ENCODE measurements at regions not wholly inside any gene's neighbourhood (a gene's known extent, or its start where the extent isn't known, plus 50 kb on each side); places are given as distances from the start of the nearest gene placed in this dataset.

DNA sequence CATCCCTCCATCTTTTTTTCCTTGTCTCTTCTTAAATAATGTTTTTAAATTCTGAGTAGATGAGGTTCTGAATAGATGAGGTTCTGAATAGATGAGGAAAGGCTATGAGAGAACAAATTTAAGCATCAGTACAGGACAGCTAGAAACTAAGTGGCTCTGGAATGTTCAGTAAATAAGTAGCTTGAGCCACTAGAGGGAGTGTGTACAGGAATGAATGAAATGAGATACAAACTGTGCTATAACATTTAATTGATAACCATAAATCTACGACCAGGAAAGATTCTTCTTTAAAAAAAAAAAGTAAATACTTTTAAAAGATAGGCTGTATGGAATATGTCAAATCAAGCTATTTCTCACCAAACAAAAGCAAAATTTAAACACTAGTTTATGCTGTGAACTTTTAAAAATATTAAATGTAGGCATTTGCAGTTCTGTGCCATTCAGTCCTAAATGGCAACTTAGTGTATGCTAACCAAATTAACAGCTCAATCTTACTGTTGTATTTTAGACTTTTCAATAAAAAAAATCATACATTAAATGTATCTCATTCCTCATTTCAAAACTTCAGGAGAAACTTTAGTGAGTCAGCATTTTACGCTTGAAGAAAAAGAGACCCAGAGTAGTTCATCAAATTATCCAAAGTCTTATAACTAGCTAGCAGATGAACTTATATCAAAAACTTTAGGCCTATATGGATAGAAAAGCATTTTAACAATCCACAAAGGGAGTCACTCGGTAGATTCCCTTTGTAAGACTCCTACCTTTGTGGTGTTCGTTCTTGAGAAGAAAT lies 70.4 kb upstream of the SNX2 start:
- FAIRE-seq (no peak), DNase-seq (ENCODE audit: low read depth, low spot score) (peak; percentile 39)
- H3K79me2 ChIP-seq (ENCODE audit: control insufficient read depth, insufficient read depth, low read length): no peaks in the 10 kb centered on the region
- H3K9ac ChIP-seq (replicated peaks; ENCODE audit: extremely low read depth, insufficient read depth, low read length): no peak overlapping the region
- no peaks in the 10 kb centered on the region for H3K4me1 ChIP-seq (ENCODE audit: control insufficient read depth, extremely low read depth, insufficient read depth, low read length)
- no peak overlapping the region for H3K4me2 ChIP-seq (ENCODE audit: insufficient read depth, low read length)
- no peak overlapping the region for H2AFZ ChIP-seq (ENCODE audit: low read depth, low read length)
- H4K20me1 ChIP-seq (replicated peaks; ENCODE audit: control insufficient read depth, extremely low read depth, insufficient read depth, low read length): no peaks in the 10 kb centered on the region
- intact Hi-C loops (cut with micrococcal nuclease): loop anchor here (1.0 to 10.0 kb wide), 6 partner anchors 70 to 640 kb away; partner anchors contain the start of gene SNX24
- TF ChIP-seq, protein P1, sequence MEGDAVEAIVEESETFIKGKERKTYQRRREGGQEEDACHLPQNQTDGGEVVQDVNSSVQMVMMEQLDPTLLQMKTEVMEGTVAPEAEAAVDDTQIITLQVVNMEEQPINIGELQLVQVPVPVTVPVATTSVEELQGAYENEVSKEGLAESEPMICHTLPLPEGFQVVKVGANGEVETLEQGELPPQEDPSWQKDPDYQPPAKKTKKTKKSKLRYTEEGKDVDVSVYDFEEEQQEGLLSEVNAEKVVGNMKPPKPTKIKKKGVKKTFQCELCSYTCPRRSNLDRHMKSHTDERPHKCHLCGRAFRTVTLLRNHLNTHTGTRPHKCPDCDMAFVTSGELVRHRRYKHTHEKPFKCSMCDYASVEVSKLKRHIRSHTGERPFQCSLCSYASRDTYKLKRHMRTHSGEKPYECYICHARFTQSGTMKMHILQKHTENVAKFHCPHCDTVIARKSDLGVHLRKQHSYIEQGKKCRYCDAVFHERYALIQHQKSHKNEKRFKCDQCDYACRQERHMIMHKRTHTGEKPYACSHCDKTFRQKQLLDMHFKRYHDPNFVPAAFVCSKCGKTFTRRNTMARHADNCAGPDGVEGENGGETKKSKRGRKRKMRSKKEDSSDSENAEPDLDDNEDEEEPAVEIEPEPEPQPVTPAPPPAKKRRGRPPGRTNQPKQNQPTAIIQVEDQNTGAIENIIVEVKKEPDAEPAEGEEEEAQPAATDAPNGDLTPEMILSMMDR (IDR thresholded peaks at IDR 0.05; ENCODE audit: extremely low read depth in 1 of 2, insufficient read depth in 1 of 2, low read depth in 1 of 2, low read length in 2 of 2): peak; percentile 38 to 50
- TF ChIP-seq GATA2 (IDR thresholded peaks at IDR 0.05; ENCODE audit: insufficient read depth, insufficient read length, low read depth, low read length): no peak
- no peak overlapping the region for H3K27ac ChIP-seq (ENCODE audit: insufficient read depth, low read depth, low read length)
- ChIA-PET CTCF (interaction anchor here (0.6 to 4.0 kb wide), 35 partner anchors 8 to 906 kb away, joined by 3 to 34 read pairs (median 4); partner anchors contain the start of genes SNX2 and SNX24), POLR2A (no interaction called here)
- dilution Hi-C loops (cut with MboI; ENCODE audit: extremely low pct_ligation_motif_present, low sequenced_read_pairs): no loop called here
- no peaks in the 10 kb centered on the region for H3K9me1 ChIP-seq (replicated peaks; ENCODE audit: control insufficient read depth, extremely low read depth, insufficient read depth, low read length)
- H3K27me3 ChIP-seq (ENCODE audit: control insufficient read depth in 2 of 2, insufficient read depth in 2 of 2, low read length in 2 of 2): no peaks in the 10 kb centered on the region
- H3K4me3 ChIP-seq (replicated peaks in 1 of 3; ENCODE audit: insufficient read depth in 1 of 3, low read depth in 1 of 3, low read length in 3 of 3): no peak overlapping the region
- no peaks in the 10 kb centered on the region for H3K36me3 ChIP-seq (ENCODE audit: control insufficient read depth in 2 of 2, extremely low read depth in 1 of 2, insufficient read depth in 2 of 2, low read length in 2 of 2)
- no TSS peak for BruUV-seq (replicated peaks)
- H3K9me3 ChIP-seq (replicated peaks; ENCODE audit: control insufficient read depth, insufficient read depth, low read length): no peaks in the 10 kb centered on the region

DNA sequence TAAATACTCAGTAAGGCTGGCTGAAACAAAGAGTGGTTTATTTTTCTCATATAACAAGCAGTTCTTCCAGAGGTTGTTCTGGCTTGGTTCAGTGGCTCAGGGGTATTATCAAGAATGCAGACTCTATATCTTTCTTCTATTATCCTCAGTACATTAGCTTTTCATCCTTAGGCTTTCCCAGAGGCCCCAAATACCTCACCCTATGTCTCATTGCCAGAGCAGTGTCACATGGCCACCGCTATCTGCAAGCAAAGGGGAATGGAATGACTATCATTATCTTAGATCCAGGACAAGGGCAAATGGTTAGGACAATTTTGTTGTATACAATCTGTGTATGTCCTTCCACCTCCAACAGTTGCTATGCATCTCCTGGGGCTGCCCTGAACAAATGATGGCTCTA lies 69.0 kb upstream of the SNX2 start:
- CTCF ChIA-PET: interaction anchor here (2.2 to 3.1 kb wide), 2 partner anchors 14 to 69 kb away, joined by 8 to 34 read pairs; partner anchors contain the start of gene SNX2
- no peaks in the 10 kb centered on the region for H3K27me3 ChIP-seq (ENCODE audit: control insufficient read depth in 2 of 2, insufficient read depth in 2 of 2, low read length in 2 of 2)

More for the DNA sequence above, 69.0 kb upstream of the SNX2 start:
- TF ChIP-seq MYC (IDR thresholded peaks at IDR 0.05; ENCODE audit: low read depth, low read length) (no peak), FOS (IDR thresholded peaks at IDR 0.05; ENCODE audit: borderline replicate concordance, insufficient read depth, low read length) (no peak)
- no peak overlapping the region for H3K4me3 ChIP-seq (replicated peaks in 1 of 3; ENCODE audit: insufficient read depth in 1 of 3, low read depth in 1 of 3, low read length in 3 of 3)
- no peak overlapping the region for H2AFZ ChIP-seq (ENCODE audit: low read depth, low read length)
- no peak overlapping the region for H3K27ac ChIP-seq (ENCODE audit: insufficient read depth, low read depth, low read length)
- dilution Hi-C loops (cut with MboI; ENCODE audit: extremely low pct_ligation_motif_present, low sequenced_read_pairs) (no loop called here), intact Hi-C loops (cut with micrococcal nuclease) (loop anchor here (2.0 to 10.0 kb wide), 3 partner anchors 189 to 639 kb away; no protein-coding TSS in a partner anchor)
- no peaks in the 10 kb centered on the region for H3K36me3 ChIP-seq (ENCODE audit: control insufficient read depth in 2 of 2, extremely low read depth in 1 of 2, insufficient read depth in 2 of 2, low read length in 2 of 2)
- no peaks in the 10 kb centered on the region for H3K9me3 ChIP-seq (replicated peaks; ENCODE audit: control insufficient read depth, insufficient read depth, low read length)
- POLR2A ChIA-PET: no interaction called here
- no peak overlapping the region for H3K4me2 ChIP-seq (ENCODE audit: insufficient read depth, low read length)
- BruUV-seq (replicated peaks): no TSS peak
- H3K4me1 ChIP-seq (ENCODE audit: control insufficient read depth, extremely low read depth, insufficient read depth, low read length): no peaks in the 10 kb centered on the region
- H4K20me1 ChIP-seq (replicated peaks; ENCODE audit: control insufficient read depth, extremely low read depth, insufficient read depth, low read length): no peaks in the 10 kb centered on the region
- no peaks in the 10 kb centered on the region for H3K9me1 ChIP-seq (replicated peaks; ENCODE audit: control insufficient read depth, extremely low read depth, insufficient read depth, low read length)
- no peak overlapping the region for H3K9ac ChIP-seq (replicated peaks; ENCODE audit: extremely low read depth, insufficient read depth, low read length)
- DNase-seq (ENCODE audit: low read depth, low spot score) (no peak), FAIRE-seq (no peak)
- H3K79me2 ChIP-seq (ENCODE audit: control insufficient read depth, insufficient read depth, low read length): no peaks in the 10 kb centered on the region
